H9 (cell line): ENCODE measurements at regions not wholly inside any gene's neighbourhood (a gene's known extent, or its start where the extent isn't known, plus 50 kb on each side); places are given as distances from the start of the nearest gene placed in this dataset.

Experiments
- DNase-seq: peaks from one replicate; pipeline ENCODE4 v3.0.0-alpha.2; 2017
- H2AFZ ChIP-seq: one replicate; pipeline ENCODE4 v1.6.1; 2013; ENCODE audit warnings: mild to moderate bottlenecking, low read length, control low read depth, moderate library complexity
- H2AK5ac ChIP-seq: 2 replicates; pipeline ENCODE4 v1.6.1; 2013; ENCODE audit warnings: low read length, control low read depth, mixed read lengths; ENCODE audit not compliant: insufficient read length
- H2BK120ac ChIP-seq: one replicate; pipeline ENCODE4 v1.6.1; 2013; ENCODE audit warnings: low read depth, mild to moderate bottlenecking, low read length, control low read depth, inconsistent platforms; ENCODE audit not compliant: poor library complexity, severe bottlenecking
- H2BK12ac ChIP-seq: 2 replicates; pipeline ENCODE4 v1.6.1; 2013; ENCODE audit warnings: low read length, control low read depth, mixed read lengths, low read depth; ENCODE audit not compliant: insufficient read length
- H2BK15ac ChIP-seq: 2 replicates; pipeline ENCODE4 v1.6.1; 2013; ENCODE audit warnings: low read depth, low read length, control low read depth
- H2BK20ac ChIP-seq: one replicate; pipeline ENCODE4 v1.6.1; 2013; ENCODE audit warnings: low read depth, mild to moderate bottlenecking, low read length, control low read depth, inconsistent platforms; ENCODE audit not compliant: poor library complexity, severe bottlenecking
- H2BK5ac ChIP-seq: 2 replicates; pipeline ENCODE4 v1.6.1; 2013; ENCODE audit warnings: low read length, control low read depth, mixed read lengths; ENCODE audit not compliant: insufficient read length
- H3K14ac ChIP-seq: 2 replicates; pipeline ENCODE4 v1.6.1; 2013; ENCODE audit warnings: low read length, control low read depth; ENCODE audit not compliant: insufficient read depth
- H3K18ac ChIP-seq: 2 replicates; pipeline ENCODE4 v1.6.1; 2013; ENCODE audit warnings: low read depth, mild to moderate bottlenecking, mixed read lengths, low read length, control low read depth; ENCODE audit not compliant: insufficient read length
- H3K23ac ChIP-seq: 2 replicates; pipeline ENCODE4 v1.6.1; 2013; ENCODE audit warnings: low read length, control low read depth, mixed read lengths, low read depth; ENCODE audit not compliant: insufficient read length
- H3K23me2 ChIP-seq: 2 replicates; pipeline ENCODE4 v1.6.1; 2013; ENCODE audit warnings: low read depth, mild to moderate bottlenecking, mixed read lengths, low read length, control low read depth; ENCODE audit not compliant: insufficient read length, poor library complexity, severe bottlenecking
- H3K27ac ChIP-seq: 2 replicates; pipeline ENCODE4 v1.5.1; 2013; ENCODE audit warnings: low read length, control low read depth, mixed read lengths, low read depth; ENCODE audit not compliant: insufficient read length
- H3K27me3 ChIP-seq: 2 replicates; pipeline ENCODE4 v1.6.1; 2013; ENCODE audit warnings: low read length, control low read depth, inconsistent platforms; ENCODE audit not compliant: insufficient read depth
- H3K4ac ChIP-seq: 2 replicates; pipeline ENCODE4 v1.6.1; 2013; ENCODE audit warnings: low read depth, mild to moderate bottlenecking, control low read depth, inconsistent platforms, low read length, moderate library complexity
- H3K4me1 ChIP-seq: 2 replicates; pipeline ENCODE4 v1.6.1; 2013; ENCODE audit warnings: low read length, control low read depth, inconsistent platforms; ENCODE audit not compliant: insufficient read depth
- H3K4me2 ChIP-seq: 2 replicates; pipeline ENCODE4 v1.6.1; 2013; ENCODE audit warnings: low read length, control low read depth, mixed read lengths; ENCODE audit not compliant: insufficient read length, insufficient read depth
- H3K56ac ChIP-seq: 2 replicates; pipeline ENCODE4 v1.6.1; 2013; ENCODE audit warnings: low read depth, mild to moderate bottlenecking, mixed read lengths, low read length, control low read depth; ENCODE audit not compliant: insufficient read length
- H3K79me1 ChIP-seq: 2 replicates; pipeline ENCODE4 v1.6.1; 2013; ENCODE audit warnings: low read depth, mild to moderate bottlenecking, moderate library complexity, low read length, control low read depth, inconsistent platforms; ENCODE audit not compliant: insufficient read depth, poor library complexity, severe bottlenecking
- H3K79me2 ChIP-seq: 2 replicates; pipeline ENCODE4 v1.6.1; 2013; ENCODE audit warnings: low read length, control low read depth, inconsistent platforms; ENCODE audit not compliant: insufficient read depth
- H3K9ac ChIP-seq: 2 replicates; pipeline ENCODE4 v1.6.1; 2013; ENCODE audit warnings: low read length, control low read depth, mixed read lengths; ENCODE audit not compliant: insufficient read length; ENCODE audit errors: extremely low read depth
- H3K9me3 ChIP-seq: one replicate; pipeline ENCODE4 v1.6.1; 2013; ENCODE audit warnings: low read depth, low read length, inconsistent platforms; ENCODE audit not compliant: control insufficient read depth
- H3T11ph ChIP-seq: one replicate; pipeline ENCODE4 v1.6.1; 2013; ENCODE audit warnings: mild to moderate bottlenecking, low read length, control low read depth, inconsistent platforms
- H4K20me1 ChIP-seq: one replicate; pipeline ENCODE4 v1.6.1; 2013; ENCODE audit not compliant: control insufficient read depth, insufficient read length, insufficient read depth
- H4K5ac ChIP-seq: 2 replicates; pipeline ENCODE4 v1.6.1; 2013; ENCODE audit warnings: low read depth, mild to moderate bottlenecking, mixed read lengths, low read length, control low read depth; ENCODE audit not compliant: insufficient read length
- H4K8ac ChIP-seq: replicated peaks from 2 replicates; pipeline ENCODE4 v1.6.1; 2013; ENCODE audit warnings: low read length, control low read depth, mixed read lengths, low read depth; ENCODE audit not compliant: insufficient read length
- H4K91ac ChIP-seq: 2 replicates; pipeline ENCODE4 v1.6.1; 2013; ENCODE audit warnings: low read depth, mild to moderate bottlenecking, moderate library complexity, mixed read lengths, low read length, control low read depth; ENCODE audit not compliant: insufficient read length
- H3K27ac Mint-ChIP-seq, 3 experiments: 2 replicates in 2 of 3; 3 replicates in 1 of 3; pipeline ENCODE4 v1.8.0; 2020 to 2021; ENCODE audit warnings: mixed read lengths in 3 of 3, mild to moderate bottlenecking in 1 of 3, moderate library complexity in 1 of 3
- H3K27me3 Mint-ChIP-seq: 2 replicates; pipeline ENCODE4 v1.8.0; 2021; ENCODE audit warnings: low read depth, mild to moderate bottlenecking, moderate library complexity, mixed read lengths
- H3K36me3 Mint-ChIP-seq, 3 experiments: 2 replicates in 2 of 3; 3 replicates in 1 of 3; pipeline ENCODE4 v1.8.0; 2020 to 2021; ENCODE audit warnings: low read depth in 3 of 3, mixed read lengths in 3 of 3; ENCODE audit not compliant: insufficient read depth in 1 of 3
- H3K4me1 Mint-ChIP-seq, 2 experiments: 2 replicates each; pipeline ENCODE4 v1.8.0; 2020; ENCODE audit warnings: mixed read lengths in 2 of 2
- H3K4me3 Mint-ChIP-seq, 2 experiments: 2 replicates in 1 of 2; 3 replicates in 1 of 2; pipeline ENCODE4 v1.8.0; 2020 to 2021; ENCODE audit warnings: mild to moderate bottlenecking in 2 of 2, mixed read lengths in 2 of 2, moderate library complexity in 1 of 2
- H3K9me3 Mint-ChIP-seq, 2 experiments: 2 replicates in 1 of 2; 3 replicates in 1 of 2; pipeline ENCODE4 v1.8.0; 2020; ENCODE audit warnings: mild to moderate bottlenecking in 2 of 2, mixed read lengths in 2 of 2, moderate library complexity in 1 of 2
- WGBS: extraction: QIAGEN DNeasy Blood & Tissue Kit; methylation state at CpG from one replicate; pipeline ENCODE4 v1.1.7; 2013; ENCODE audit warnings: missing lambda C conversion rate, low lambda C conversion rate, mixed read lengths; ENCODE audit not compliant: insufficient read length; ENCODE audit errors: extremely low coverage; 5-methylcytosine and 5-hydroxymethylcytosine counted together
- TF ChIP-seq, protein P1 (sequence below): fragments of 200-600 bp; sonication (generic); conservative IDR thresholded peaks from 3 replicates; pipeline ENCODE4 v1.8.0; 2021; ENCODE audit warnings: antibody characterized with exemption, mild to moderate bottlenecking

DNA sequence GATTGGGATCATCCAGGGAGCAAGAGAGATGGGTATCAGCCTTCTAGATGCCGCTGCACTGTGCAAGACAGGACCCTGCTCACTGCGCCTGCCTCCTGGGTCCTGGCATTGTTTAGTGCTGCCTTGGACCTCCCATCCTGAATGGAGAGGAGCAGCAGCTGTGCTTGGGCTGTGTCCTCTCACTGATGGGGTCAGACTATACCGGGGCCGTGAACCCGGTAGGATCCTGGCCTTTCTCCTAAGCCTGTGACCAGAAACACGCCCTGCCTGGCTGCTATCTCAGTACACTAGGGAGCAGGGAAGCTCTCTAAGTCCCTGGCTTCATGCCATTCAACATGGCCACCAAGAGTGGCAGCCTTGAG is 309.4 kb upstream of the ZNF32 start:
- no peak overlapping the region for H3K14ac ChIP-seq
- H3K27ac ChIP-seq = no peak overlapping the region
- no peak overlapping the region for H3K4me3 Mint-ChIP-seq
- H4K8ac ChIP-seq = no peak overlapping the region
- no peak overlapping the region for H3K27ac Mint-ChIP-seq
- no CpG with 5 or more reads among the region's 6 CpGs for WGBS
- peaks cover 19 to 20% of the 10 kb centered on the region in 2 experiments for H3K4me1 Mint-ChIP-seq
- no peak for DNase-seq
- H3K23me2 ChIP-seq = no peaks in the 10 kb centered on the region
- H3K4ac ChIP-seq = no peak overlapping the region
- H3K4me2 ChIP-seq = no peak overlapping the region
- H2BK15ac ChIP-seq = no peak overlapping the region
- no peaks in the 10 kb centered on the region for H3K79me1 ChIP-seq
- no peak overlapping the region for H2BK5ac ChIP-seq
- H2AFZ ChIP-seq = no peak overlapping the region
- H3K56ac ChIP-seq = no peak overlapping the region
- peaks cover 4 to 8% of the 10 kb centered on the region in 2 experiments for H3K9me3 Mint-ChIP-seq
- H3T11ph ChIP-seq = no peak overlapping the region
- no peak overlapping the region for H3K23ac ChIP-seq
- peaks cover 3% of the 10 kb centered on the region for H3K27me3 Mint-ChIP-seq
- H4K91ac ChIP-seq = no peak overlapping the region
- H2AK5ac ChIP-seq = no peak overlapping the region
- no peaks in the 10 kb centered on the region for H3K4me1 ChIP-seq
- no peaks in the 10 kb centered on the region for H3K27me3 ChIP-seq
- no peak overlapping the region for H2BK20ac ChIP-seq
- H2BK120ac ChIP-seq = no peak overlapping the region
- peaks cover 0 to 4% (median 0%) of the 10 kb centered on the region in 3 experiments; a peak in 2 of 7 replicates for H3K36me3 Mint-ChIP-seq
- H2BK12ac ChIP-seq = no peak overlapping the region
- no peaks in the 10 kb centered on the region for H3K9me3 ChIP-seq
- no peak overlapping the region for H3K18ac ChIP-seq
- no peak overlapping the region for H3K9ac ChIP-seq
- H3K79me2 ChIP-seq = no peaks in the 10 kb centered on the region
- TF ChIP-seq, protein P1, sequence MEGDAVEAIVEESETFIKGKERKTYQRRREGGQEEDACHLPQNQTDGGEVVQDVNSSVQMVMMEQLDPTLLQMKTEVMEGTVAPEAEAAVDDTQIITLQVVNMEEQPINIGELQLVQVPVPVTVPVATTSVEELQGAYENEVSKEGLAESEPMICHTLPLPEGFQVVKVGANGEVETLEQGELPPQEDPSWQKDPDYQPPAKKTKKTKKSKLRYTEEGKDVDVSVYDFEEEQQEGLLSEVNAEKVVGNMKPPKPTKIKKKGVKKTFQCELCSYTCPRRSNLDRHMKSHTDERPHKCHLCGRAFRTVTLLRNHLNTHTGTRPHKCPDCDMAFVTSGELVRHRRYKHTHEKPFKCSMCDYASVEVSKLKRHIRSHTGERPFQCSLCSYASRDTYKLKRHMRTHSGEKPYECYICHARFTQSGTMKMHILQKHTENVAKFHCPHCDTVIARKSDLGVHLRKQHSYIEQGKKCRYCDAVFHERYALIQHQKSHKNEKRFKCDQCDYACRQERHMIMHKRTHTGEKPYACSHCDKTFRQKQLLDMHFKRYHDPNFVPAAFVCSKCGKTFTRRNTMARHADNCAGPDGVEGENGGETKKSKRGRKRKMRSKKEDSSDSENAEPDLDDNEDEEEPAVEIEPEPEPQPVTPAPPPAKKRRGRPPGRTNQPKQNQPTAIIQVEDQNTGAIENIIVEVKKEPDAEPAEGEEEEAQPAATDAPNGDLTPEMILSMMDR = no peak
- no peaks in the 10 kb centered on the region for H4K20me1 ChIP-seq
- H4K5ac ChIP-seq = no peak overlapping the region
